HG03103 (cell line): ENCODE measurements at regions not wholly inside any gene's neighbourhood (a gene's known extent, or its start where the extent isn't known, plus 50 kb on each side); places are given as distances from the start of the nearest gene placed in this dataset.
A peak's percentile ranks its signal among the peaks of the same experiment; 100 is the strongest.

Source experiments
- ATAC-seq: cut with Tn5 transposase; IDR thresholded peaks from one replicate; pipeline ENCODE4 v1.9.1; 2021; ENCODE audit warnings: low read depth; ENCODE audit not compliant: unreplicated experiment

DNA sequence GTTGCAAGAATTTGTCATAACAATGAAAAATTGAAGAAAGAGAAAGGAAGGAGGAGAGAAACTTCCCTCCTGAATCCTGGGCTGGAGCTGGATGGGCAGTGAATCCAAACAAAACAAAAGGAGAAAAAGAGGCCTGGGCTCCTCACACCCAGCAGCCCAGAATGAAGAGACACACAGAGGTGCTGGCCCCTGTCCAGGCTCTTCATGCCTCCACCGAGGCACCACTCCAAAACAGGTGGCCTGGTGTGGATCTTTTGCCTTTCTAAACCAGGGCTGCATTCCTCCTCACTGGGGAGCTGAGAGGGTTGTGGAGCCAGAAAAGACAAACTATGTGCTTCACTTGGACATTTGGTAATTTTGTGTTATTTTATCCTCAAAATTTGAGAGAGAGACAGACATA lies 76.0 kb downstream of the FAM124B start:
- ATAC-seq, result no peak

DNA sequence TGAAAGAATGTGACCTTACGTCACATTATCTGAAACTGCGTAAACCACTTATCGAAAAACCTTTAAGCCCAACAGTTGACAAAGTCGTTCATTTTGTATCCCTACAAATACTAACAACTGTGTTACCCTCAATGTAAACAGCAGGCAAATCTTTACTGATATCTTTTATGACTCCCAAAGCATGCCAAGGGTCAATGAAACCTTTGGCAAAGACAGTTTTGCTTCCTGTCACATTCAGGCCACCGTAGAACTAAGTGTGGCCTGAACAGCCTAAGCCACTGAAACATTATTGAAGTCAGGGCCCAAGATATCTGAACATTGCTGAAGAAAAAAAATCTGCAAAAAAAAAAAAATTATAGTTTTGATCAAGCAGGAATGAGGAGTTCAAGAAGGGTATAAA lies 77.3 kb downstream of the FAM124B start:
- ATAC-seq, result no peak

DNA sequence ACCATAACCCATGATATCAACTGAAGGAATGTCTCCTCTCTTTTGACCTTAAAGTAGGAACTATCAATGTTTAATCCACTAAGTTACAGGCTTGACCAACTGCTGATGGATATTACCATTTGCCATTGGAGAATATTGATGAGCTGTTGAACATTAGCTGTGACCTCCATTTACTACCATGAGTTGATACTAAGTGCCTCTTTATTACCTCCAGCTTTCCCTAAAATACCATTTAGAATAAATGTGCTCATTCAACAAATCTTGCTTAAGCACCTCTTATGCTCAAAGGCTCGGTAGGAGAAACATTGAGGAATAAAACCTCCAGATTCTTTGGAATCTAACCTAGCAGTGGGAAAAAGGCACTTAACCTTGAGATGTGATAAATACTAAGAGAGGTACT lies 81.2 kb downstream of the FAM124B start:
- no peak for ATAC-seq

DNA sequence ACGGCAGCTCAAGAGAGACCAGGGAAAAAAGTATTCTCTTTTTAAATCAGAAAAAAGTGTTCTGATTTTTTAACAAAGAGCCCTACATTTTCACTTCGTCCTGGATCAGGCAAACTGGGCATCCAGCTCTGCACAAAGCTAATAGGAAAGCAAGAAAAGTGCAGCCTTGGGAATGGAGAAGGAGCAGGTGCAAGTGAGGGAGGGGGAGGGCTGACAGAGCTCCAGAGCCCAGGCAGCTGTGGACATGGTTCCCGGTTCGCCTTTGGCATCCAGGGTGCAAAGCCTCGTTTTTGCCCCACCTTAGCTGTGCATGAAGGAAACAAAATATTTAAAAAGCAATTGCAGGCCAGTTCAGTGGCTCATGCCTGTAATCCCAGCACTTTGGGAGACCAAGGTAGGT lies 82.2 kb downstream of the FAM124B start:
- ATAC-seq, result no peak

DNA sequence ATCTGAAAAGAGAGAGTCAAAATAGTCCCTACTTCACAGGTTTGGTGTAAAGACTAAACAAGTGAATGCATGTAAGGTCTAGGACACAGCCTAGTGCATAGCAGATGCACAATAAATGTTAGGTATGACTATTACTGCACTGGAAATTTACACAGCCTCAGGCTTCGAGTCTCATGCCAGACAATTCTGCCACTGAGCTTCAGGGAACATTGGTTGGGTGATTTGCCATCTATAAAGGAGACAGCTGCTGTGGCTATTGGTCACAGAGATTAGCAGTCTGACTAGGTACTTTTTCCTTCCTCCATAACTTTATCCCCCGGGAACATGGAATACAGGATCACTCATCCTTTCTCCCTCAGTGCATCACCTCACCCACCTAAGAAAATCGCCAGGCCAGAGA lies 89.2 kb downstream of the FAM124B start:
- ATAC-seq, result no peak

DNA sequence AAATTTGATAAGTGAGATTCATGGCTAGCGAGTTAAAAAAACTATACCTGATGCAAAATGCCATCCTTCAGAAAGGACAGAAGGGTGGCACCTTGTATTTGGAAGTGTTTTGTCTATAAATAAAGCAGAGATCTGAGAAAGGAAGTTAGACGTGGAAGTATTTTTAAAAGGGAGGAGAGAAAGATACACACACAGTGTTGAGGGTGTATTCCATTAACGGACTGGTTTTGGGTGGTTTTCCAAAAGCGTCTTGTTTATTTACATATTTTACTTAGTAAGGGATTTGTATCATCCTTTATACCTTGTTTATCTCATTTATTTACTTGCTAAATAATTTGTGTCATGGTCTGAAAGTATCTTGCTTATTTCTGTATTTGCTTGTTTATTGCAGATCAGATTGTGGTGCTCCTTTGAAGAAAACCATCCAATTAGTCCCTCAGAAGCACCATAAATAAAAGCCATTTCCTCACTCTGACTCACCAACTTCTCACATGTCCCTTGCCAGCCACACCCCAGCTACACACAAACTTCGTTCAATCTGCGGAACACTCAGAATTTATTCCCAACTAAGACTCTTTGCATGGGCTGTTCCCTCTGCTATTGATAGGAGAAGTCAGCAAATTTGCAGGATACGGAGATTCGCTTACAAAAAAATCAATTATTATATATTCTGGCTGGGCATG lies 90.8 kb downstream of the FAM124B start:
- ATAC-seq, result no peak

DNA sequence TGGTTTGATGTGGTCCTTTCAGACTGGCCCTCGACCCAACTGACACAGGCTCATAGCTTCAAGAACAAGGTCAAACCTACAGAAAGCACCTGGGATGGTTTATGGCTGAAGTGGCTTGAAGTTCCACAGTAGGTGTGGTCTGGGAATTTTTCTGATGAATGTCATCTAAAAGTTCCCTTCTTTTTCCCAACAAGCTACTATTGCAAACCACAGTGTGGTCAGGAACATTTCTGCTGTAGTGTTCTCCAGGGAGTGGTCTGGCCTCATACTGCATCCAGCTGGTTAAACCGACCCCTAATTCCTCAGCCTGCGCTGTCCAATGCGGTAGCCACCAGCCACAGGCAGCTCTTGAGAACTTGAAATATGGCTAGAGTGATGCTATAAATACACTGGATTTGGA lies 92.7 kb downstream of the FAM124B start:
- ATAC-seq, result no peak

GRCh38 chr2:224308272-224308911 lies 93.5 kb downstream of the FAM124B start:
- peak; percentile 82 for ATAC-seq

DNA sequence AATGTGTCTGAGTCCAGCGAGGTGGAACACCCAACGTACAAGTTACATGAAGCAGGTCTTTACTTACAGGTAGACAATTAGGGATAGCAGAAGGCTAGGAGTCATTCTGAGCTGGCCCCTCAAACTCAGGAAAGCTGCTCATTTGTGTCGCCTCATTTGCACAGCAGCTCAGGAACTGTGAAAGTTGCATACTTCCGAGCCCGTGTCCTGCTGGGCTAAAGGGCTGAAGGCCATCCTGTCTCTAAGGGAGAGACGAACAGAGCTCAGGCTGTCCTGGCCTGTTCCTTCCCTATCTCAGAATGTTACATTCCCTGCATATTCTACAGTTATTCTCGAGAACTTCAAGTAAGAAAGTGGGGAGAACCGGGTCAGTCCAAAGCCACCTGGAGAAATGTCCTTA lies 99.0 kb downstream of the FAM124B start:
- ATAC-seq, result no peak

DNA sequence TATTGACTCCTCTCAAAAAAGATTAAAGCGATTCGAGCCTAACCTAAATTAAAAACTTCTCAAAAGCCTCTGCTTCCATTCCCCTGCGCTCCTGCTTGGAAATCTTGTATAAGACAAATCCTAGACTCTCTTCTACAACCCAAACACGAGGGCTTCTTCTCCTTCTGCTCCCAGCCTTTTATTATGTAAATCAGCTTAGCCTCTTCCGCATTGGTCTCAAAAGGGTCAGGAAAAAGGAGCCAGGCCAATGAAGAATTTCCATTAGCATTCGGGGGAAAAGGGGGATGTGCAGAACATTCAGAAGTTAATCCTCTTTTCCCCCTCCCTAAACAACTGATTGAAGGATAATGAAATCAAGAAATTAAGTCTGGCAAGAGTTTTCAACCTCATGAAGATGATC lies 107.9 kb downstream of the FAM124B start:
- ATAC-seq, result no peak

GRCh38 chr2:224287531-224287930 lies 114.4 kb downstream of the FAM124B start:
- no peak for ATAC-seq

GRCh38 chr2:224286923-224287322 lies 115.0 kb downstream of the FAM124B start:
- no peak for ATAC-seq

DNA sequence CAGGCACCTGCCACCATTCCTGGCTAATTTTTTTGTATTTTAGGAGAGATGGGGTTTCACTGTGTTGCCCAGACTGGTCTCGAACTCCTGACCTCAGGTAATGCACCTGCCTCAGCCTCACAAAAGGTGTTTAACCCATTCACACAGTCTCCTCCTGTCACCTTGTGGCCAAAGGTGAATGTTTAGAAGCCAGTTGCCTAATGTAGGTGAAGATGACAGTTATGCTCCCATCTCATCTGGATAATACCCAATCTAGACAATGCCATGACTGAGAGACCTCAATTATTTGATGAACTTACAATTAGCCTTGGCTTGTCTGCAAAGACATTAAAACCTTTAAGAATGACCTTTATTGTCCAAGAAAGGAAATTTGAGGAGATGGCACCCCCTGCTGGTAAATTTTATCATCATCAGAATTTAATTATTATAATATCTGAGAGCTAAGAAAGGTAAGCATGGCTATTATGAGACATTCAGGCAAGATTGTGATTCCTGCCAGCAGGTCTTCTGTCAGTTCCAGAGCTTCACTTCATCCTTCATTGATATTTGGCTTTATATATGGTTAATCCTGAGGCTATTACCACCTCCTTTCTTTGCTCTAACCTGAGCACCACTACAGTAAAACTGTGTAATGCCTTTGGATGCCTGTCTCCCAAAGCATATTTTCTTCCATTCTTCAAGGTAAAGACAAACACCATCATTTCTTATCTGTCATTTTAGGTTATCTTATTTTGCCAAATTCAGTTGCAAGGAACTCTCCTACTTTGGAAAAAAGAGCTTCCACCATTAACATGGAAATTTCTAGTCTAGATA lies 117.6 kb downstream of the FAM124B start:
- no peak for ATAC-seq

DNA sequence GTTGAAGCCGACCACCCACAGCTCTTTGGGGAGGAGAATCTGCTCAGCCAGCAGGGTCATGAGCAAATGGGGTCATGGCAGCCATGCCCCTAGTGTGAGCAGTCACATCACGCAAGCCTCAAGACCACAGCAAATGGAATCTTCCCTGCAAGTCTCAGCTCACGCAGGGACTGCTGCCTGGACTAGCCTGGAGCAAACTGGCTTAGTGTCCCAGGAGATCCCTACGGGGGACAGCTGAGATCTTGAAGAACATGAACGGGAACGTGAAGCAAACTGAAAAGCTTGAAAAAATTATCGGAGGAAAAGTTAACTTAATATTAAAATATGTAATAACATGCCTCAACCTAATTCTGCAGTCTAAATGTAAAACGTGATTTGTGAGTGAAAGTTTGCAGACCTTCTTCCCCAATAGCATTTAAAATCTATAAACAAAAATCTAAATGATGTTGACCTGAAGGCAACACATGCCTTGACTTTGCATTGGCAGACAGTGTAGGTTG lies 118.4 kb downstream of the FAM124B start:
- ATAC-seq, result no peak

GRCh38 chr2:224281374-224281773 lies 120.5 kb downstream of the FAM124B start:
- no peak for ATAC-seq

DNA sequence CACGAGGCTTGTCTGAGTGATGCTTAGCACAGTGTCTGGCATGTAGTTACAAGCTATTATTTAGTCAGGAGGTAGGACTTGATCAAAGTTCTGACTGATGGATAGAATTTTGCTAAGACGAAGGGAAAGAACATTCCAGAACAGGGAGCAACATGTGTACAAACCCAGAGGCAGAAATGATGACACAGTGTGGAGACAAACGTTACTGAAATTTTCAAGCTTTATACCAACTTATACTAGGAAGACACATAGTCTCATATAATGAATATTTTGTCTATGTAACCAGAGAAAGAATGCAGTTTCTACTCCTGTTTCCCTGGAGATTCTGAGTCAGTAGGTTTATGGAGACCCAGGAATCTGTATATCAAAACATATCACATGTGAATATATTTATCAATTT lies 123.4 kb downstream of the FAM124B start:
- no peak for ATAC-seq

- no peak for ATAC-seq
Observed at GRCh38 chr2:224276251-224276650, 125.7 kb downstream of the FAM124B start.

DNA sequence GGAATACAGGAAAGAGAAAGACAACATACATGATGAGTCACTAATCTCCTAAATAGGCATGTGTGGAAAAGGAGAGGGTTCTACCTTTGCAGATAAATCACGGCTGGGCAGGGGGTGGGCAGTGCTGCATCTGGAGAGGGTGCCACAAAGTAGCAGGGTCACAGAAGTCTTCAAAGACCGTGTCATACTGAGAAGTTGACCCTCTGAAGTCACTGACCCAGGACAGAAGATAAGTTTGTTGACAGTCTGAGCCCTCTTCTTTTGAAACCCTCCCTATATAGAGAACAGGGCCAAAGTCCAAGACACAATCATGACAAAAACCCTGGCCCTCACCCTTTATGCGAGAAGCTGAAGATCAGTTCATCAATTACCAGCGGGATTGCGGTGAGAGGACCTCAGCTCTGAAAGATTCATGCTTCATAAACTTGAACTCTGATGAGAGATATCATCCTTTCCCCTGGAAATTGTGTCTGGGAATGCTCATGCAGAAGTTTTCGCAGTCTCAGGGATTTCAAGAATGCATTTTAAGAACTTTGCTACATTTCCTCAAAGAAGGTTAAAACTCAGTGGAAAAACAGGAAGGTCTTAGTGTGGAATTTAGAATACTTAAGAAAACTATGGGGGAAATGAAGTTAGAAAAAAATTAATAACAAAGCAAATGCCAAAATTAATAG lies 129.5 kb downstream of the FAM124B start:
- ATAC-seq, result no peak

GRCh38 chr2:224271617-224272236 lies 130.2 kb downstream of the FAM124B start:
- no peak for ATAC-seq

GRCh38 chr2:224268441-224268840 lies 133.5 kb downstream of the FAM124B start:
- ATAC-seq, result no peak

- no peak for ATAC-seq
Observed at GRCh38 chr2:224264259-224264658, 137.6 kb downstream of the FAM124B start.
